SU-DHL-6 (cell line): ENCODE measurements at regions not wholly inside any gene's neighbourhood (a gene's known extent, or its start where the extent isn't known, plus 50 kb on each side); places are given as distances from the start of the nearest gene placed in this dataset.

Experiments used
- H2AFZ ChIP-seq: fragments of 200-600 bp; sonication (generic); 2 replicates; pipeline ENCODE4 v1.6.1; 2014; ENCODE audit warnings: low read depth, mild to moderate bottlenecking, moderate library complexity, mixed read lengths, antibody characterized with exemption, low read length; ENCODE audit not compliant: severe bottlenecking
- H3F3A ChIP-seq: fragments of 200-600 bp; shearing (Covaris generic); 2 replicates; pipeline ENCODE4 v1.6.0; 2016; ENCODE audit warnings: antibody characterized with exemption, mild to moderate bottlenecking; ENCODE audit not compliant: insufficient read depth
- H3K27ac ChIP-seq: fragments of 200-600 bp; sonication (generic); 2 replicates; pipeline ENCODE4 v1.5.1; 2016; ENCODE audit warnings: low read depth, mild to moderate bottlenecking, low read length, moderate library complexity, mixed read lengths
- H3K27me3 ChIP-seq: fragments of 200-600 bp; sonication (generic), shearing (Covaris generic); 2 replicates; pipeline ENCODE4 v1.6.0; 2014; ENCODE audit warnings: mild to moderate bottlenecking, low read length
- H3K36me3 ChIP-seq: fragments of 200-600 bp; sonication (generic); 2 replicates; pipeline ENCODE4 v1.6.1; 2014; ENCODE audit warnings: mild to moderate bottlenecking, low read length, mixed read lengths
- H3K4me2 ChIP-seq: fragments of 300-600, 200-600 bp; shearing (Covaris generic), sonication (generic); 2 replicates; pipeline ENCODE4 v1.6.0; 2014; ENCODE audit warnings: low read length, low read depth, mild to moderate bottlenecking; ENCODE audit not compliant: poor library complexity, severe bottlenecking
- H3K4me3 ChIP-seq: fragments of 200-600 bp; sonication (generic); 2 replicates; pipeline ENCODE4 v1.5.1; 2014; ENCODE audit warnings: antibody characterized with exemption, low read length, mild to moderate bottlenecking, mixed read lengths; ENCODE audit not compliant: insufficient read depth, poor library complexity, severe bottlenecking
- H3K79me2 ChIP-seq: fragments of 200-600 bp; sonication (generic); 2 replicates; pipeline ENCODE4 v1.6.1; 2014; ENCODE audit warnings: mild to moderate bottlenecking, low read length, moderate library complexity; ENCODE audit not compliant: insufficient read depth
- H3K9ac ChIP-seq: fragments of 200-600 bp; sonication (generic); 2 replicates; pipeline ENCODE4 v1.7.0; 2014; ENCODE audit warnings: mild to moderate bottlenecking, low read length
- H3K9me2 ChIP-seq: fragments of 200-600 bp; sonication (generic); replicated peaks from 2 replicates; pipeline ENCODE4 v1.6.1; 2014; ENCODE audit warnings: low read length; ENCODE audit not compliant: insufficient read depth
- H3K9me3 ChIP-seq: fragments of 200-600 bp; sonication (generic); 2 replicates; pipeline ENCODE4 v1.6.1; 2014; ENCODE audit warnings: low read length, mixed read lengths; ENCODE audit not compliant: insufficient read depth
- H4K20me1 ChIP-seq: fragments of 200-600 bp; sonication (generic); 2 replicates; pipeline ENCODE4 v1.6.1; 2014; ENCODE audit warnings: low read depth, mild to moderate bottlenecking, antibody characterized with exemption, low read length, moderate library complexity, mixed read lengths
- CTCF ChIP-seq: fragments of 200-600 bp; sonication (generic); IDR thresholded peaks from one replicate; pipeline ENCODE4 v1.5.1; 2017; ENCODE audit warnings: antibody characterized with exemption, mild to moderate bottlenecking, low read length, moderate library complexity; ENCODE audit not compliant: insufficient read depth, poor library complexity, severe bottlenecking
- EZH2phosphoT487 ChIP-seq: fragments of 200-600 bp; sonication (generic), shearing (Covaris generic); conservative IDR thresholded peaks from 2 replicates; pipeline ENCODE4 v1.6.1; 2018; ENCODE audit warnings: mild to moderate bottlenecking, antibody characterized with exemption, low read length, moderate library complexity, mixed read lengths

- H3F3A ChIP-seq: no peaks in the 10 kb centered on the region
- H3K36me3 ChIP-seq: no peaks in the 10 kb centered on the region
- H3K9me2 ChIP-seq: no peaks in the 10 kb centered on the region
- no peak overlapping the region for H3K9ac ChIP-seq
- no peak overlapping the region for H3K4me2 ChIP-seq
- no peaks in the 10 kb centered on the region for H3K9me3 ChIP-seq
- no peak for TF ChIP-seq EZH2phosphoT487
- TF ChIP-seq CTCF: no peak
- no peaks in the 10 kb centered on the region for H3K79me2 ChIP-seq
- H3K27me3 ChIP-seq: no peaks in the 10 kb centered on the region
- no peak overlapping the region for H3K4me3 ChIP-seq
- H2AFZ ChIP-seq: no peak overlapping the region
- H4K20me1 ChIP-seq: no peaks in the 10 kb centered on the region
- H3K27ac ChIP-seq: no peak overlapping the region
Observed at GRCh38 chr5:106827061-106827460, 843.7 kb downstream of the EFNA5 start.

DNA sequence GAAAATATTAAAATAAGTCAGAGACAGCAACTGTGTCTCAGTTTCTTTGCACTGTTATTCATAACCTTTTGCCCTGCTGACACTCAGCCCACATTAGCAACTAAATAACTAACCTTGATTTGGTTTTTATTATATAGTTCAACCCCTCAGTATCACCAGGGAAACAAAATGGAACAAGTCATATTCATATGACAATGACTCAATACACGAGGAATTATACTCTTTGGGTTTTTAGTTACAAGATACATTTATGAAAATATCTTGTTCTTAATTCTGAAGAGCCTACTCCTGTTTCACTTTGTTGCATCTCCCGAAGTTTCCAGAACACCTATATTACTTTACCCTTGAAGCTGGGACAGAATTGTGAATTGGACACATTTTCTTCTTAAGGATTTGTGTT, 845.4 kb downstream of the EFNA5 start:
- H4K20me1 ChIP-seq: no peaks in the 10 kb centered on the region
- H3K9me3 ChIP-seq: no peaks in the 10 kb centered on the region
- no peak overlapping the region for H3K4me2 ChIP-seq
- no peak overlapping the region for H3K27ac ChIP-seq
- TF ChIP-seq EZH2phosphoT487: no peak
- TF ChIP-seq CTCF: no peak
- no peak overlapping the region for H3K9ac ChIP-seq
- H3F3A ChIP-seq: no peaks in the 10 kb centered on the region
- H3K4me3 ChIP-seq: no peak overlapping the region
- H2AFZ ChIP-seq: no peak overlapping the region
- H3K79me2 ChIP-seq: no peaks in the 10 kb centered on the region
- H3K36me3 ChIP-seq: no peaks in the 10 kb centered on the region
- H3K27me3 ChIP-seq: no peaks in the 10 kb centered on the region
- H3K9me2 ChIP-seq: no peaks in the 10 kb centered on the region

GRCh38 chr5:106822851-106823250, 847.9 kb downstream of the EFNA5 start:
- Histone ChIP-seq H3F3A (no peaks in the 10 kb centered on the region), H3K4me3 (no peak overlapping the region), H3K9me2 (no peaks in the 10 kb centered on the region), H3K27me3 (no peaks in the 10 kb centered on the region), H4K20me1 (no peaks in the 10 kb centered on the region), H3K9me3 (no peaks in the 10 kb centered on the region), H3K4me2 (no peak overlapping the region), H3K79me2 (no peaks in the 10 kb centered on the region), H3K27ac (no peak overlapping the region), H3K9ac (no peak overlapping the region), H2AFZ (no peak overlapping the region), H3K36me3 (no peaks in the 10 kb centered on the region)
- TF ChIP-seq EZH2phosphoT487 (no peak), CTCF (no peak)

- no peak overlapping the region for H3K9ac ChIP-seq
- H3K79me2 ChIP-seq: no peaks in the 10 kb centered on the region
- H4K20me1 ChIP-seq: no peaks in the 10 kb centered on the region
- H3K36me3 ChIP-seq: no peaks in the 10 kb centered on the region
- TF ChIP-seq CTCF: no peak
- TF ChIP-seq EZH2phosphoT487: no peak
- no peaks in the 10 kb centered on the region for H3K9me3 ChIP-seq
- no peaks in the 10 kb centered on the region for H3K27me3 ChIP-seq
- no peak overlapping the region for H3K4me3 ChIP-seq
- H3K27ac ChIP-seq: no peak overlapping the region
- no peak overlapping the region for H3K4me2 ChIP-seq
- H3K9me2 ChIP-seq: no peaks in the 10 kb centered on the region
- H2AFZ ChIP-seq: no peak overlapping the region
- H3F3A ChIP-seq: no peaks in the 10 kb centered on the region
Observed at GRCh38 chr5:106818552-106818951, 852.2 kb downstream of the EFNA5 start.
